AG08395 (cell line): ENCODE measurements at regions not wholly inside any gene's neighbourhood (a gene's known extent, or its start where the extent isn't known, plus 50 kb on each side); places are given as distances from the start of the nearest gene placed in this dataset.
"Not testable (repeated sequence)": the region's sequence is repeated elsewhere in the genome, so short reads cannot be mapped to it uniquely, and the experiment has no call there.

Source experiments
- DNase-seq: peaks from one replicate; pipeline ENCODE4 v3.0.0; 2012; ENCODE audit warnings: mixed read lengths, low spot score

- no peak for DNase-seq
These were observed 70.1 kb downstream of the ZNF330 start for GRCh38 chr4:141290771-141291170.

DNA sequence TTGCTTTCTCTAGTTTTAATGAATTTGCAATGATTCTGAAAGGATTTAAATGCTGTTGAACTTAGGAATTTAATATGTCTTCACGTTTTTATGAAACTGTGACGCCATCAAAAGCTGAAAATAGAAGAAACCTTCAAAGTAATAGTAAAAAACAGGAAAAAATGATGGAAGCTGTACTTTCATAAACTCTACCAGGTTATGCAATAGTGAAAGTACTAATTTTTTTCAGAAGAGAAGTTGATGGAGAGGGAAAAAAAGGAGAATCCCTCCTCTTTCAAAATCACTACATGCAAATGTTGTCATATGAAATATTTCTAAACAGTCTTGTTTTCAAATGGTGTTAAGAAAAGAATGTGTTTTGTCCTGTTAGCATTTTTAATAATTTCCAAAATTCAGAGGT lies 73.6 kb downstream of the ZNF330 start:
- no peak for DNase-seq

DNA sequence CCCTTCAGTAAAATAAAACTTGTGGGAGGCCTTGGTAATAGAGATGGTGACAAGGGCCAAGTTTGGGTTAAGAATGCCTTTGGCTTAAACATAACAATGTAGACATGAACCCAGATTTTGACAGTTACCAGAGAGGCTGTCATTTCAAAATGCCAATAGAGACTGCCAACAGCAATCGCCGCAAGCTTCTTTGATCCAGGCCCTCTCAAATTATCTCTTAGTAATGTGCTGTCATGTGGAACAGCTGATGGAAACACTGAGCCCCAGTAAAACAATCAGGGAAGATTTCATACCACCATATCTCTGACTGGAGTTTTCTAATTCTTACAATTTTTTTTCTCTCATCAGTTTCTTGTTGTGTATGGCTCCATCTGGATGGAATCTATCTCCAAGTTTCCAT lies 80.5 kb downstream of the ZNF330 start:
- DNase-seq: no peak

DNA sequence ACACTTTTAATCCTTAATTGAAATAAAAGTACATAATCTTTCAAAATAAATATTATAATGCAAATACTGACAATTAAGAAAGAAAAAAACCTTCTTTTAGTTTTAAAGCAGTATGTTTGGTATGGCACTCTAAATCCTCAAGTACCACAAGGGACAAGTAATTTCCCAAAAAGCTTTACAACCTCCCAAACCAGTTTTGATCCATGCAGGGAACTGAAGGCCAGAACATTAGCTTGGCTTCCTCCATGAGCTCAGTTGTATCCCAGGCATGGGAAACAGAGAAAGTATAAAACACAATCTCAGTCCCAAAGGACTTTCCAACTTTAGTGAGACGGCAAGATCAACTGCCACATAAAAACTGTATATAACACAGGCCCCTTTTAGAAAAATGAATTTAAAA lies 82.2 kb downstream of the ZNF330 start:
- no peak for DNase-seq

GRCh38 chr4:141304346-141304745 lies 83.7 kb downstream of the ZNF330 start:
- no peak for DNase-seq

DNA sequence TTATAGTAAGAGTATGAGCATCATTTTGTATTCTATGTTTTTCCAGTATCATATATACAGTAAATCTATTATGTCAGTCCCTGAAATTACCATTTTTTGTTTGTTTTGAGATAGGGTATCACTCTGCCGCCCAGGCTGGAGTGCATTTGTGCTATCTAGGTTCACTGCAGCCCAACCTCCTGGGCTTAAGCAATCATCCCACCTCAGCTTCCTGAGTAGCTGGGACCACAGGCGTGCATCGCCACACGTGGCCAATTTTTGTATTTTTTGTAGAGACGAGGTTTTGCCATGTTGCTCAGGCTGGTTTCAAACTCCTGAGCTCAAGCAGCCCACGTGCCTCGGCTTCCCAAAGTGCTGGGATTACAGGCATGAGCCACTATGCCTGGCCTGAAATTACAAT lies 85.6 kb downstream of the ZNF330 start:
- DNase-seq: no peak

DNA sequence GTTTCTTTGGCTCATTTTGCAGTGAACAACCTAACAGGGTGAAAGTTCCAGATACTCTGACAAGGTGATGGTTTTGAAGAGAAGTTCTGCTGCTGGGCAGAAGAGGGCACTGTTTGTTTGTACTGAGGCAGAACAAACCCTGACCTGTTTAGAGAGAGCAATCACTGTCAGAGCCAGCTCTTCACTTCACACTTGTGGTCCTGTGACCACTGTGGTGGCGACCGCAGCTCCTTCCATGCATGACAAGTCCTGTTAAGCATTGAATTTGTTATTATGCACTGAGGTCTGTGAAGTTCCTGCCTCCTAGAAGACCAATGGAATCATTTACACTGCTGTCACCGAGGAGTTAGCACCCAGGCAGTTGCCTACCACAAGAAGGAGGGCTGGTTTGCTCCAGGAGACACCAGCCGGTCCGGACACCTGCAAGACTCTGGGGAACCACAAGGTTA lies 86.6 kb downstream of the ZNF330 start:
- peak; percentile 73 for DNase-seq

DNA sequence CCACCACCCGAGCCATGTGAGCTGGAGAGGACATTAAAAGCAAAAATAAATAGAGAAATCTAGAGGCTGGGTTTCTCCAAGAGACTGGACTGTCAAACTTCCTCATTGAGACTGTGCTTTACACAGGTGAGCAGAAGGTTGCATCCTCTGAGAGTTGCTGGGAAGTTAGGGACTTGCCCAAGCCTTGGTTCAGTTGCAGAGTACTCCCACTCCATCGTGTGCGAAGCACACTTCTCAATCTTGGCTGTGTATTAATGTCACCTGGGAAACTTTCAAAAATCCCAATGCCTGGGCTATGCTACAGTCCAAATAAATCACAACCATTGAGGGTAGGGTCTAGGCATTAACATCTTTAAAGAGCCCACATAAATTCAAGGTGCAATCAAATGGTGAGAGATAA lies 89.2 kb downstream of the ZNF330 start:
- DNase-seq: no peak

DNA sequence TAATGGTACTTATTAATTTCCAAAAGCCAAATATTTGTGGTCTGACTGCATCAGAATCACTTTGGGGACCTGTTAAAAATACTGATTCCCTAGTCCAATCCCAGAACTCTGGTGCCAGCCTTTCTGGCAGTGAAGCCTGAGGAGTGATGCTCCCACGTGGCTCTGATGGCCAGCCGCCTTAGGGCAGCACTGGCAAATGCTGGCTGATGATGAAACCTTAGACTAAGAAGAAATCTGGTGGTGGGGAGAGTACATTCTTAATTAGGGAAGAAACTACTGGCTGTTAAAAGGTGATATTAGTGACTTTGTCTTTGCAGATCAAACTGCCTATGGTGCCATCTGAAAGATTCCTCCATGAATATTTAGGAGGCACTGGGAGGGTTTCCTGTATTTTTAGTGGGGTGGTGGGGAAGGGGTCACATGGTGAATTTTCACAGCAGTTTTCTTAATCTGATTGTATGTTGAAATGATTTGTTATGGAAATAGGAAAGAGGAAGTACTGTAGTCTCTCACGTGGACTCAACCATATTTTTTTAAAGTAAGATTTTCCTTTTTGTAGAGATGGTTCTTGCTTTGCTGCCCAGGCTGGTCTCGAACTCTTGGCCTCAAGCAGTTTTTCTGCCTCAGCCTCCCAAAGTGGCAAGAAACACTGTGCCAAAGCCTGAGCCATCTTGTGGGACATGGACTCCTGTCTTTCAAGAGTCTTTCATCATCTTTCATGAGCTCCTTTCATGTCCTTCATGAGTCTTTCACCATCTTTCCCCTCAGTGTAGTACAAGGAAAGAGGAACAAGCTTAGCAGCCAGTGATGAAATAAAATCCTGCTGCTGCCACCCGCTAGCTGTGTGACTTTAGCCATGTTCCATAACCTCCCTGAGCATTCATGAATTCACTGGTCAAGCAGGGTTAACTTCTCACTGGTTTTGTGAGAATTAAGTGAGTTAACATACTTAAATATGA lies 90.8 kb downstream of the ZNF330 start:
- DNase-seq: no peak

DNA sequence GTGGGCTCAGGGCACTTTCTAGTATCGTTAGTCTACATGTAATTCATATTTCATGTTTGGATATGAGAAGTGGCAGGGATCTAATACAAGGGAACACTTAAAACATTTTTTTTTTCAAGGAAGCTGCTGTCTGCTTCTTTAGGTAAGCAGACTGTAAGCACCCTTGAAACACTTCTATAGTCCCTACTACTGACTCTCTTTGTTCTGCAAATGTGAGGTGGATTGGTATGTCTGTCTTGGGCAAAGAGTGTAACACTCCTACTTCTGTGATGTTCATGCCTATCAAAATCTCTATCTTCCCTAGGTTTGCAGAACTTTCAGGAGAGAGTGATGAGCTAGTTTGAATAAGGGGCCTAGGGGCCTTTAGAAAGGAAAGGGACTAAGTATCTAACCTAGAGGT lies 93.9 kb downstream of the ZNF330 start:
- DNase-seq: no peak

DNA sequence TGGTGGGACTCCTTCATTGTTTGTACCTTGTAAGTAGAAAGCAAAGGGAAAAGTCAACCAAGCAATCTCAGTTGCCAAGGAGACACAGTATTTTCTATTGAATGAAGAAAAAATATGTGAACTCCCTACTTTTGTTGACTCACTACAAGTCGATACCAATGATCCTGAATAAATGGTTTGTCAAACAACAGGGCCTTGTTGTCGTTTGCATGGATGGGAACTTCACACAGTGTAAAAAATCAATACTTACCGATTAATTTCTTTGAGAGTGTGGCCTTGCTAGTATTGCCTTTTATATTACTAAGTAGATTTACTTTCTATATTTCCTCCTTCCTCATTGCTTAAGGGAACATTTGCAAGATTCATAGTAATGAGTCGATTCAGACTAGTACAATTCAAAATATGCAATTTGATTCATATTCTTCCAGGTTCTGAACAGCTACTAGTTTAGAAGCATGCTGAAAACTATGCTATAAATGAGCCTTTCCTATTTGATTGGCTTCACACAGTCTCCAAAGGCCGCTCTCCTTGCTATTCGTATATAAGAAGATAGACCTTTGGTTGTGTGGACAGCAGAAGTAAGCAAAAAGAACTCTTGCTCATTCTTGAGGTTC lies 108.0 kb downstream of the ZNF330 start:
- DNase-seq: no peak

DNA sequence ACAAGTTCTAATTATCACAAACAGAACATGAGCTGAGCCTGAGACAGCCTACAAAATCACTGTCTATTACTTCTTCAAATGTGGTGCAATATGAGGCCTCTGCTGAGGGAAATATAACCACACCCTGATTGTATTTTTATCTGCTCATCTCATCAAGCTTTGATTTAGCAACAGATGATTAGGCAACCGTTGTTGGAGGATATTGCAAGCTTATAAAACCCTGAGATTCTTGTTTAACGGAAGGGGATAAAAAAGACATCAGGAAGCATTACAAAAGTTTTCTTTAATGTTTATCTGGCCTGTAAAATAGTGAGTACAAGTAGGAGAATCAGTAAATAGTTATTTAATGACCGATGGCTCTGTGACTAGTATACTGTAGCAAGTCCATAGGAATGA lies 108.5 kb downstream of the ZNF330 start:
- peak; percentile 54 for DNase-seq

- no peak for DNase-seq
These were observed 109.9 kb downstream of the ZNF330 start for GRCh38 chr4:141330616-141331015.

DNA sequence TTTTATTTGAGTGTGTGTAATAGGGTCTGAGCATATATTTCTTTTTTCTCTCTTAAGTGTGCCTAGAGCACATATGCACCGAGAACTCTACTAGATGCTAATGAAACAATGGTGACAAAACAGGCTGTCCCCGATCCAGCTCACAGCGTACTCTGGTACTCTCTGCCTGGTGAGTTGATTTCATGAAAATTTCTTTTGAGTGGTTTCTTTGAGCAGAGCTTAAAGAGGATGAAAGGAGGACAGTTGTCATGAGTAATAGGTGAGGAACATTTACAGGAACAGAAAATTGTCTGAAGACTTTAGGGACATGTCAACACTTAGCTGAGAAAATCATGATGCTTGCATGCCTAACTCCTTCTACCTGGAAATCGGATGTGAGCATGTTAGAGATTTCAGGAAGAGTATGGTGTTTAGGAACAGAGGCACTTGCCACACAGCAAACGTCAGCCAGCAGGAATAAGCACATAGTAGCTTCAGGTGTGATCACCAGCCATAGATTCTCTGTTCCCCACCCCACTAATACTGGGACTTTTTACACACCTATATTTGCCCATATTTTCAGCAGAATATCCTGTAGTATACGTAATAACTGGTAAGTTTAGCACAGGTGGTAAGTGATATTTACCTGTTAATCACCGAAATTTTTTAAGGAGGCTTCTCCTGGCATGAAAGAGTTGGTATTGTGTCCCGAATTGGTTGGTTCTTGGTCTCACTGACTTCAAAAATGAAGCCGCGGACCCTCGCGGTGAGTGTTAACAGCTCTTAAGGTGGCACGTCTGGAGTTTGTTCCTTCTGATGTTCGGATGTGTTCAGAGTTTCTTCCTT lies 111.1 kb downstream of the ZNF330 start:
- no peak for DNase-seq

DNA sequence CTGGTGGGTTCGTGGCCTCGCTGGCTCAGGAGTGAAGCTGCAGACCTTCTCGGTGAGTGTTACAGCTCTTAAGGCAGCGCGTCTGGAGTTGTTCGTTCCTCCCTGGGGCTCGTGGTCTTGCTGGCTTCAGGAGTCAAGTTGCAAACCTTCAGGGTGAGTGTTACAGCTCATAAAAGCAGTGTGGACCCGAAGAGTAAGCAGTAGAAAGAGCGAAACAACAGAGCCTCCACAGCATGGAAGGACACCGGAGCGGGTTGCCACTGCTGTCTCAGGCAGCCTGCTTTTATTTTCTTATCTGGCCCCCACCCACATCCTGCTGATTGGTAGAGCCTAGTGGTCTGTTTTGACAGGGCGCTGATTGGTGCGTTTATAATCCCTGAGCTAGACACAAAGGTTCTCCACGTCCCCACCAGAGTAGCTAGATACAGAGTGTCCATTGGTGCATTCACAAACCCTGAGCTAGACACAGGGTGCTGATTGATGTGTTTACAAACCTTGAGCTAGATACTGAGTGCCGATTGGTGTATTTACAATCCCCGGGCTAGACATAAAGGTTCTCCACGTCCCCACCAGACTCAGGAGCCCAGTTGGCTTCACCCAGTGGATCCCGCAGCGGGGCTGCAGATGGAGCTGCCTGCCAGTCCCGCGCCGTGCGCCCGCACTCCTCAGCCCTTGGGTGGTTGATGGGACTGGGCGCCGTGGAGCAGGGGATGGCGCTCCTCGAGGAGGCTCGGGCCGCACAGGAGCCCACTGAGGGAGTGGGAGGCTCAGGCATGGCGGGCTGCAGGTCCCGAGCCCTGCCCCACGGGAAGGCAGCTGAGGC lies 111.9 kb downstream of the ZNF330 start:
- DNase-seq: not testable (repeated sequence)

- peak; percentile 53 for DNase-seq
These were observed 112.9 kb downstream of the ZNF330 start for GRCh38 chr4:141333456-141334230.

DNA sequence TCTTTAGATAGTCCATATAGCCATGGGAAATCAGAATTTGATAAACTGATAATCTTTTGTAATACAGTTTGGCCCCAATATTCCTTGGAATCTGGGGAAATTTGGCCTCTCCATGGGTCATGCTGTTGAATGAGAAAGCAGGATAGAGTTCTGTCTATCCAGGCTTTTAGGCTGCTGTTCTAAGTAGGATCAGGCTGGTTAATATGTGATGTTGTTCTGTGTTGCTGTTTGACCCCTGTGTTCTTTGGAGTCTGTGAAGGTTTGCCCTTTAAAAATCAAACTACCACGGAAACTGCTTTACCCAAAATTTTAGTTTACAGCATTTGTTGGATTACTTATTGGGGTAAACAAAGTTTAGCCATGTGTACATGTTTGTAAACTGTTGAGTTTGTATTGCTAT lies 114.5 kb downstream of the ZNF330 start:
- no peak for DNase-seq

- no peak for DNase-seq
These were observed 117.5 kb downstream of the ZNF330 start for GRCh38 chr4:141338238-141338637.

GRCh38 chr4:141339391-141339790 lies 118.7 kb downstream of the ZNF330 start:
- no peak for DNase-seq

GRCh38 chr4:141339966-141340365 lies 119.3 kb downstream of the ZNF330 start:
- no peak for DNase-seq

GRCh38 chr4:141340458-141340857 lies 119.8 kb downstream of the ZNF330 start:
- DNase-seq: no peak
